B cell (primary cell): ENCODE measurements at regions not wholly inside any gene's neighbourhood (a gene's known extent, or its start where the extent isn't known, plus 50 kb on each side); places are given as distances from the start of the nearest gene placed in this dataset.

ENCODE experiments used
- ATAC-seq: fragments of 200-7000 bp; cut with Tn5 transposase; one replicate; pipeline ENCODE4 v1.10.0; 2021; ENCODE audit warnings: low read depth, mild to moderate bottlenecking, moderate number of reproducible peaks, moderate library complexity
- CTCF ChIA-PET: fragments of 350-600 bp; sonication (Branson Sonifier 250); formaldehyde crosslinking; loops from one replicate; lab custom pipeline; 2021; ENCODE audit warnings: antibody characterized with exemption, inconsistent platforms; lab: Charles Lee
- POLR2A ChIA-PET: fragments of 350-600 bp; sonication (Branson Sonifier 250); formaldehyde crosslinking; loops from one replicate; lab custom pipeline; 2021; ENCODE audit warnings: antibody characterized with exemption; lab: Charles Lee
- DNase-seq: peaks from one replicate; pipeline ENCODE4 v3.0.0; 2013
- H2AFZ ChIP-seq: 2 replicates; pipeline ENCODE4 v1.6.1; 2012; ENCODE audit warnings: mild to moderate bottlenecking, low read depth, low read length; ENCODE audit not compliant: insufficient read depth, poor library complexity, severe bottlenecking
- H3K27ac ChIP-seq, 2 donors: 1 replicate in 1 of 2; 2 replicates in 1 of 2; pipeline ENCODE4 v1.5.1; 2012 to 2013; ENCODE audit warnings: low read length in 2 of 2, mild to moderate bottlenecking in 2 of 2, moderate library complexity in 1 of 2
- H3K27me3 ChIP-seq, 4 experiments: fragments of 200-600 bp in 1 of 4; sonication (generic) in 1 of 4; replicated peaks in 1 of 4; 1 replicate in 2 of 4; 2 replicates in 2 of 4; pipeline versions ENCODE4 v1.6.1 to v1.7.0; 2013 to 2016; ENCODE audit warnings: low read length in 3 of 4, mild to moderate bottlenecking in 2 of 4, mixed read lengths in 1 of 4, moderate library complexity in 1 of 4; ENCODE audit not compliant: insufficient read depth in 4 of 4, control insufficient read depth in 3 of 4; ENCODE audit errors: control extremely low read depth in 1 of 4
- H3K36me3 ChIP-seq, 2 experiments: replicated peaks in 1 of 2; 1 replicate in 1 of 2; 2 replicates in 1 of 2; pipeline versions ENCODE4 v1.6.1 to v1.7.1; 2013; ENCODE audit warnings: low read length in 1 of 2; ENCODE audit not compliant: insufficient read depth in 2 of 2, control insufficient read depth in 1 of 2; ENCODE audit errors: control extremely low read depth in 1 of 2, extremely low read depth in 1 of 2
- H3K4me1 ChIP-seq, 2 donors: fragments of 200-600 bp in 1 of 2; sonication (generic) in 1 of 2; 1 replicate in 1 of 2; 2 replicates in 1 of 2; pipeline versions ENCODE4 v1.5.1 to v1.6.1; 2013 to 2017; ENCODE audit warnings: low read length in 2 of 2; ENCODE audit not compliant: control insufficient read depth in 2 of 2, insufficient read depth in 2 of 2
- H3K4me2 ChIP-seq: replicated peaks from 2 replicates; pipeline ENCODE3; 2012; ENCODE audit warnings: mild to moderate bottlenecking, low read depth, low read length; ENCODE audit not compliant: poor library complexity, severe bottlenecking
- H3K4me3 ChIP-seq, 5 experiments: fragments of 200-600 bp in 1 of 5; sonication (generic) in 1 of 5; 1 replicate in 3 of 5; 2 replicates in 2 of 5; pipeline versions ENCODE4 v1.5.1 to v1.7.0; 2011 to 2016; ENCODE audit warnings: low read length in 4 of 5, mild to moderate bottlenecking in 4 of 5, low read depth in 2 of 5, control low read depth in 1 of 5, moderate library complexity in 1 of 5; ENCODE audit not compliant: insufficient read depth in 1 of 5; ENCODE audit errors: control extremely low read depth in 1 of 5, extremely low read depth in 1 of 5
- H3K79me2 ChIP-seq: fragments of 200-600 bp; sonication (generic); one replicate; pipeline ENCODE4 v1.6.0; 2016; ENCODE audit warnings: low read length; ENCODE audit not compliant: control insufficient read depth, insufficient read depth
- H3K9ac ChIP-seq: fragments of 200-600 bp; sonication (generic); 2 replicates; pipeline ENCODE4 v1.6.1; 2017; ENCODE audit warnings: mild to moderate bottlenecking, low read length, moderate library complexity
- H3K9me3 ChIP-seq, 3 donors: one replicate each; pipeline versions ENCODE4 v1.6.1 to v1.7.1; 2013; ENCODE audit warnings: low read length in 2 of 3; ENCODE audit not compliant: control insufficient read depth in 2 of 3, insufficient read depth in 1 of 3; ENCODE audit errors: control extremely low read depth in 1 of 3
- H4K20me1 ChIP-seq: 2 replicates; pipeline ENCODE4 v1.6.0; 2012; ENCODE audit warnings: mild to moderate bottlenecking, low read length; ENCODE audit not compliant: insufficient read depth, control insufficient read depth, poor library complexity, severe bottlenecking
- H3K27ac Mint-ChIP-seq: one replicate; pipeline ENCODE4 v1.8.0; 2021; ENCODE audit warnings: mixed read lengths
- H3K27me3 Mint-ChIP-seq: one replicate; pipeline ENCODE4 v1.8.0; 2021; ENCODE audit warnings: mixed read lengths
- H3K4me1 Mint-ChIP-seq: one replicate; pipeline ENCODE4 v1.8.0; 2021; ENCODE audit warnings: mixed read lengths
- H3K4me3 Mint-ChIP-seq: one replicate; pipeline ENCODE4 v1.8.0; 2021; ENCODE audit warnings: mixed read lengths
- H3K9me3 Mint-ChIP-seq: one replicate; pipeline ENCODE4 v1.8.0; 2022; ENCODE audit warnings: mixed read lengths; ENCODE audit not compliant: insufficient read depth
- EZH2 ChIP-seq: IDR thresholded peaks from 2 replicates; pipeline ENCODE4 v1.6.1; 2012; ENCODE audit warnings: borderline replicate concordance, low read depth, mild to moderate bottlenecking, moderate library complexity, low read length; ENCODE audit not compliant: insufficient read depth, poor library complexity, severe bottlenecking
- WGBS: methylation state at CpG from one replicate; pipeline ENCODE4 v1.1.5; 2013; ENCODE audit warnings: missing lambda C conversion rate; ENCODE audit not compliant: insufficient coverage; 5-methylcytosine and 5-hydroxymethylcytosine counted together
- intact Hi-C: fragments of 100-400 bp; cut with micrococcal nuclease; formaldehyde crosslinking; loops from one replicate; pipeline ENCODE4 v1.10.0; 2022
- TF ChIP-seq, protein P1 (sequence below): fragments of 200-600 bp; IDR thresholded peaks from one replicate; pipeline ENCODE4 v1.8.0; 2022; ENCODE audit warnings: antibody characterized with exemption, mild to moderate bottlenecking

DNA sequence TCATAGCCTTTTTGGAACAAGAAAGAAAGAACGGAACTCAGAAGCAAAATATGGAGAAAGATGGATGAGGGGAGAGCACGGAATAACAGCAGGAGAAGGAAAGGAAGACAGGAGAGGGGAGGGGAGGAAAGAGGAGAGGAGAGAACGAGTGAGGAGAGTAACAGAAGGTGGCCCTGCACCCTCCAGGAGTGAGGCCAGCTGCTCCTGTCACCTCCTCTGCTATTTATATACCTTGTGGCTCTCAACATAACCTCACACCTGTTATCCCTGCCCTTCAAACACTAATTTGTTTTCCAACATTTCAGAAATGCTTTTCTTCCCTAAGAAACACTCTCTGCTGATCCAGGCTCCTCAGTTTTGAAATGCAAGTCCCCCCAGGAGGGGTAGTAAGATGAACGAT is 53.4 kb upstream of the ATP2B2 start:
- peaks cover 35% of the 10 kb centered on the region for H3K27me3 Mint-ChIP-seq
- H3K9me3 Mint-ChIP-seq = no peaks in the 10 kb centered on the region
- no peak overlapping the region for H3K4me3 Mint-ChIP-seq
- Histone ChIP-seq H3K27ac (no peak overlapping the region), H3K9me3 (peaks cover 0 to 4% (median 0%) of the 10 kb centered on the region in 3 donors), H3K4me2 (no peak overlapping the region), H3K36me3 (no peaks in the 10 kb centered on the region), H3K4me3 (no peak overlapping the region), H3K79me2 (no peaks in the 10 kb centered on the region), H3K27me3 (peaks cover 0 to 22% (median 0%) of the 10 kb centered on the region in 4 experiments), H3K4me1 (no peaks in the 10 kb centered on the region), H4K20me1 (no peaks in the 10 kb centered on the region), H2AFZ (no peak overlapping the region), H3K9ac (no peak overlapping the region)
- WGBS = no CpG with 5 or more reads among the region's 4 CpGs
- CTCF ChIA-PET = no interaction called here
- intact Hi-C loops = no loop called here
- TF ChIP-seq, protein P1, sequence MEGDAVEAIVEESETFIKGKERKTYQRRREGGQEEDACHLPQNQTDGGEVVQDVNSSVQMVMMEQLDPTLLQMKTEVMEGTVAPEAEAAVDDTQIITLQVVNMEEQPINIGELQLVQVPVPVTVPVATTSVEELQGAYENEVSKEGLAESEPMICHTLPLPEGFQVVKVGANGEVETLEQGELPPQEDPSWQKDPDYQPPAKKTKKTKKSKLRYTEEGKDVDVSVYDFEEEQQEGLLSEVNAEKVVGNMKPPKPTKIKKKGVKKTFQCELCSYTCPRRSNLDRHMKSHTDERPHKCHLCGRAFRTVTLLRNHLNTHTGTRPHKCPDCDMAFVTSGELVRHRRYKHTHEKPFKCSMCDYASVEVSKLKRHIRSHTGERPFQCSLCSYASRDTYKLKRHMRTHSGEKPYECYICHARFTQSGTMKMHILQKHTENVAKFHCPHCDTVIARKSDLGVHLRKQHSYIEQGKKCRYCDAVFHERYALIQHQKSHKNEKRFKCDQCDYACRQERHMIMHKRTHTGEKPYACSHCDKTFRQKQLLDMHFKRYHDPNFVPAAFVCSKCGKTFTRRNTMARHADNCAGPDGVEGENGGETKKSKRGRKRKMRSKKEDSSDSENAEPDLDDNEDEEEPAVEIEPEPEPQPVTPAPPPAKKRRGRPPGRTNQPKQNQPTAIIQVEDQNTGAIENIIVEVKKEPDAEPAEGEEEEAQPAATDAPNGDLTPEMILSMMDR = no peak
- TF ChIP-seq EZH2 = no peak
- no peak for ATAC-seq
- no peak overlapping the region for H3K27ac Mint-ChIP-seq
- no peak for DNase-seq
- H3K4me1 Mint-ChIP-seq = peaks cover 1% of the 10 kb centered on the region
- POLR2A ChIA-PET = no interaction called here

DNA sequence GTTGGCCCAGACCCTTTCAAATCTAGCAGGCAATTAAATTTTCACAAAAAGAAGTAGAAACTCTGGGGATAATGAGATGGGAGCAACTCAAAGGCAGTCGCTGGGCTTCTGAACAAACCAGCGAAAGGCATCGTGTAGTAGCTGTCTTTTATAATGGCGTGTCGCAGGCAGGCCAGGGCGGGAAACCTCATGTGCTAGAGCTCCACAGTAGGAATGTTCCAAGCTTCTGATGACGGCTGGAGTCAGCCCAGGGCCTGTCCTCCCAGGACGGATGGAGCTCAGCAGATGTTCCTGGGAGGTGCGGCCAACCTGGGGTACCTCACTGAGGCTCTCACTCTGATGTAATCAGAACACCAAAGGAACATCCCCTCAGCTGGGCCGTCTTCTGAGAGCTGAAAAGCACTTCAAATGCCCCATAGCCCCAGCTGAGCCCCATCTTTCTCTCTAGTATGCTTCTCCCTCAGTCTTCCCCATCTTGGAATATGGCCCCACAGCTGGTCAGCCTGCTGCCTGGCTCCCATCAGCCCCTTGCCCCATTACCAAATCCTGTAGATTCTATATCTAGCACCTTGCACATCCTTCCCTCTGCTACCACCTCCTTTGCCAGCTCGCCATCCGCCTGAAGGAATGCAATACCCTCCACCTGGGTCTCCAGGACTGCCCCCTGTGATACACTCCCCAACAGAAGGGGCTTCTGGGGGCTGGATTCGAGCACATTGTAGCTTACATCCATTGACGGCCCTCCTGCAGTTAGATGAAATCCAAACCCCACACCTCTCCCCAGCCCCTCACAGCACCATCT is 54.9 kb upstream of the ATP2B2 start:
- no peaks in the 10 kb centered on the region for H4K20me1 ChIP-seq
- no peak overlapping the region for H3K4me2 ChIP-seq
- H3K27me3 Mint-ChIP-seq = peaks cover 46% of the 10 kb centered on the region
- no peak overlapping the region for H3K27ac ChIP-seq
- H3K79me2 ChIP-seq = no peaks in the 10 kb centered on the region
- TF ChIP-seq EZH2 = no peak
- TF ChIP-seq, protein P1 = no peak
- no peaks in the 10 kb centered on the region for H3K4me1 ChIP-seq
- H3K4me1 Mint-ChIP-seq = peaks cover 4% of the 10 kb centered on the region
- H3K4me3 Mint-ChIP-seq = no peak overlapping the region
- intact Hi-C loops = no loop called here
- peaks cover 0 to 22% (median 4%) of the 10 kb centered on the region in 4 experiments for H3K27me3 ChIP-seq
- no peaks in the 10 kb centered on the region for H3K36me3 ChIP-seq
- H3K4me3 ChIP-seq = no peak overlapping the region
- H3K9me3 ChIP-seq = peaks cover 0 to 7% (median 0%) of the 10 kb centered on the region in 3 donors
- H3K9me3 Mint-ChIP-seq = no peaks in the 10 kb centered on the region
- 91% methylated on average over 14 of the region's 14 CpGs for WGBS
- ChIA-PET POLR2A (no interaction called here), CTCF (no interaction called here)
- no peak overlapping the region for H3K27ac Mint-ChIP-seq
- no peak overlapping the region for H3K9ac ChIP-seq
- no peak overlapping the region for H2AFZ ChIP-seq
- ATAC-seq (no peak), DNase-seq (no peak)
